Adrenal gland (tissue), 9 donors: ENCODE measurements at regions not wholly inside any gene's neighbourhood (a gene's known extent, or its start where the extent isn't known, plus 50 kb on each side); places are given as distances from the start of the nearest gene placed in this dataset.
A peak's percentile ranks its signal among the peaks of the same experiment; 100 is the strongest.
"Not testable (repeated sequence)": the region's sequence is repeated elsewhere in the genome, so short reads cannot be mapped to it uniquely, and the experiment has no call there.

Experiments used
- DNase-seq, 7 donors: peaks; one replicate each; pipeline ENCODE4 v3.0.0-alpha.2; 2019 to 2020
- H3K27ac ChIP-seq, 5 donors: fragments of 200-600 bp; sonication (generic) in 4 of 5; 1 replicate in 3 of 5; 2 replicates in 2 of 5; pipeline versions ENCODE4 v1.5.1 to v1.8.0; 2016 to 2020; ENCODE audit warnings: mild to moderate bottlenecking in 1 of 5
- H3K27me3 ChIP-seq: fragments of 200-600 bp; 2 replicates; pipeline ENCODE4 v1.8.0; 2021
- H3K36me3 ChIP-seq, 2 donors: fragments of 200-600 bp; replicated peaks in 1 of 2; 1 replicate in 1 of 2; 2 replicates in 1 of 2; pipeline versions ENCODE4 v1.5.1 to v1.8.0; 2018 to 2022
- H3K4me1 ChIP-seq, 2 donors: fragments of 200-600 bp; replicated peaks in 1 of 2; 1 replicate in 1 of 2; 2 replicates in 1 of 2; pipeline versions ENCODE4 v1.5.1 to v1.8.0; 2018 to 2021
- H3K4me3 ChIP-seq, 4 donors: fragments of 200-600 bp; sonication (generic) in 3 of 4; one replicate each; pipeline ENCODE4 v1.5.1; 2016 to 2018
- H3K9me3 ChIP-seq, 3 donors: fragments of 200-600 bp; sonication (generic) in 1 of 3; replicated peaks in 1 of 3; 1 replicate in 2 of 3; 2 replicates in 1 of 3; pipeline versions ENCODE4 v1.5.1 to v1.8.0; 2016 to 2021
- POLR2A ChIP-seq, 2 donors: fragments of 450-650 bp; IDR thresholded peaks; one replicate each; pipeline ENCODE4 v1.6.1; 2017; ENCODE audit warnings: antibody characterized with exemption in 2 of 2, mild to moderate bottlenecking in 2 of 2, moderate library complexity in 1 of 2
- whole genome bisulfite sequencing, 4 donors: extraction: QIAGEN DNeasy Blood & Tissue Kit in 2 of 4; methylation state at CpG; one replicate each; pipeline versions ENCODE4 v1.1.5 to v1.1.7; 2013 to 2017; 5-methylcytosine and 5-hydroxymethylcytosine counted together
- intact Hi-C, 2 donors: fragments of 100-400 bp; cut with DNase I; formaldehyde crosslinking; loops; one replicate each; pipeline versions ENCODE4 v1.14.1 to v1.15.0; 2022 to 2023
- TF ChIP-seq, protein P1 (sequence below), 6 experiments: fragments of 450-650 bp in 4 of 6; fragments of 200-600 bp in 2 of 6; sonication (generic) in 1 of 6; IDR thresholded peaks; 1 replicate in 5 of 6; 2 replicates in 1 of 6; pipeline versions ENCODE4 v1.5.1 to v1.8.0; 2016 to 2021; ENCODE audit warnings: antibody characterized with exemption in 6 of 6, mild to moderate bottlenecking in 2 of 6, moderate library complexity in 1 of 6
- donor health status: healthy with polysubstance abuse.
- donor health status: Bipolar disorder and iron deficiency.
- donor health status: DM: yes; HTN: yes; CAD: no.
- donor health status: DM: no; HTN: no; CAD: no.
- donor health status: DM: no; HTN: no; CAD: no.

- Histone ChIP-seq H3K36me3 (no peaks in the 10 kb centered on the region), H3K27ac (no peak overlapping the region), H3K9me3 (no peaks in the 10 kb centered on the region), H3K27me3 (no peaks in the 10 kb centered on the region), H3K4me1 (no peaks in the 10 kb centered on the region), H3K4me3 (no peak overlapping the region)
- 71 to 82% (median 76%) methylated on average over 5 of the region's 5 CpGs for WGBS, 4 donors
- intact Hi-C loops, result no loop called here
- TF ChIP-seq, protein P1, sequence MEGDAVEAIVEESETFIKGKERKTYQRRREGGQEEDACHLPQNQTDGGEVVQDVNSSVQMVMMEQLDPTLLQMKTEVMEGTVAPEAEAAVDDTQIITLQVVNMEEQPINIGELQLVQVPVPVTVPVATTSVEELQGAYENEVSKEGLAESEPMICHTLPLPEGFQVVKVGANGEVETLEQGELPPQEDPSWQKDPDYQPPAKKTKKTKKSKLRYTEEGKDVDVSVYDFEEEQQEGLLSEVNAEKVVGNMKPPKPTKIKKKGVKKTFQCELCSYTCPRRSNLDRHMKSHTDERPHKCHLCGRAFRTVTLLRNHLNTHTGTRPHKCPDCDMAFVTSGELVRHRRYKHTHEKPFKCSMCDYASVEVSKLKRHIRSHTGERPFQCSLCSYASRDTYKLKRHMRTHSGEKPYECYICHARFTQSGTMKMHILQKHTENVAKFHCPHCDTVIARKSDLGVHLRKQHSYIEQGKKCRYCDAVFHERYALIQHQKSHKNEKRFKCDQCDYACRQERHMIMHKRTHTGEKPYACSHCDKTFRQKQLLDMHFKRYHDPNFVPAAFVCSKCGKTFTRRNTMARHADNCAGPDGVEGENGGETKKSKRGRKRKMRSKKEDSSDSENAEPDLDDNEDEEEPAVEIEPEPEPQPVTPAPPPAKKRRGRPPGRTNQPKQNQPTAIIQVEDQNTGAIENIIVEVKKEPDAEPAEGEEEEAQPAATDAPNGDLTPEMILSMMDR (IDR thresholded peaks at IDR 0.05), result no peak
- TF ChIP-seq POLR2A (IDR thresholded peaks at IDR 0.05), result no peak
- DNase-seq, result no peak
Observed at GRCh38 chr9:86626802-86627201, 272.6 kb upstream of the TUT7 start.

DNA sequence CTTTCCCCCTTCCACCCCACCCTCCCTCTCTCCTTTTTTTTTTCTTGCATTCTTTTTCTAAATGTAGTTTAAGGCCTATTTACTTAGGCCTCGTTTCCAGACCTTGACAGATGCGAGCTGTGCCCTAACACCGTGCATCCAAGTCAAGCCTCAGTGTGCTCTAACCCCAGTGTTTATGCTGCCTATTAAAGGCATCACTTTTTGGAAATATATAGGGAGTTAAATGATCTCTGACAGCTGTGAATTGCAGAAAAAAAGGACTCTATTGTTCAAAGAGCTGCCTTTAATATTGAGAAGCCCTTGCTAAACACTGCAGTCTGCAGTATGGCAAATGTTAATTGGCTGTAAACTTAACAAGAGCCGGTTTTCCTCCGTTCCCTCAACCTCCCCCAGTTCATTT lies 270.4 kb upstream of the TUT7 start:
- WGBS, 4 donors, result 64 to 75% (median 68%) methylated on average over 5 of the region's 5 CpGs
- Histone ChIP-seq H3K36me3 (no peaks in the 10 kb centered on the region), H3K27ac (no peak overlapping the region), H3K9me3 (no peaks in the 10 kb centered on the region), H3K4me1 (no peaks in the 10 kb centered on the region), H3K4me3 (no peak overlapping the region), H3K27me3 (no peaks in the 10 kb centered on the region)
- DNase-seq, result no peak
- TF ChIP-seq, protein P1 (IDR thresholded peaks at IDR 0.05), result no peak
- TF ChIP-seq POLR2A (IDR thresholded peaks at IDR 0.05), result no peak
- intact Hi-C loops, result no loop called here

DNA sequence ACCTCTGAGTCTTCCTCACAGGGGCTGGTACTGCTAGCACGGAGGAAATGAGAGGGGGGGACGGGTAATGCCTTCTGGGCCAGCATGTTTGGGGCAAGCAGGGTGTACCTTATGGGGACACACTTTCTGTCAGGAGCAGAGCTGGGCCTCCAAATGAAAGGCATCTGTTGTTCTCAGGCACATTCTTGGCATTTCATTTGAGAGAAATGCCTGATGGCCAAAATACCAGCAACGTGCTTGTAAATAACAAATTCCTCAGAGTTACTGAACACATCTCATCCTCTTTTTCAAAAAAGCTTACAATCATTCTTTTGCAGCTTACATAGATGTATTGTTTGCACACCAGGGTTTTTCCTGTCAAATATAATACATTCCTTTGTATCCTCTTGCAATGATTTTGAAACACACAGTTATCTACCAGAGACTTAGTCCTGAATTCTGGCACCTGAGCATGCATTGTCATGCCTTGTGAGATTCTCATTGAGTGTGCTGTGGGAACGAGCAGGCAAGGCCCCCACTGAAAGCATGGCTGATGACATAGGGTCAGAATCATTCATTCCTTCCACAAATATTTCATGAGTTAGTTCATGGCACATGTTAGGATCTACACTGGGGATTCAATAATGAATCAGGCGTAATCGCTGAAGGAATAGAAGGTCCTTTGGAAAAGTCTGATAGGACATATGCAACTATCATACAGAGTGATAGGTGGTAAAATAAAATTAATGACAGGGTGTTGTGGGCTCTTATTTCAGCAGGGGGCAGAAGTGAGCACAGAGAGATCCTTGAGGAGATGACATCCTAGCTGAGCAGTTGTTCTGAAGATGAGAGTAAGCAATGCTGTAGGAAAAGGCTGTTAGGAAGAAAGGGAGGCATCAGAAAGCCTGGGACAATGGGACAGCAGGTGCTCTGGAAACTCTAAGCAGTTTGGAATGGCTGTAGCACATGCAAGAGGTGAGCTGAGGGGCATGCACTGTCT lies 260.9 kb upstream of the TUT7 start:
- 69 to 74% (median 71%) methylated on average over 6 of the region's 6 CpGs for WGBS, 4 donors
- DNase-seq, result peak in 4 of 7 donors; percentile 21 to 41 (median 28)

DNA sequence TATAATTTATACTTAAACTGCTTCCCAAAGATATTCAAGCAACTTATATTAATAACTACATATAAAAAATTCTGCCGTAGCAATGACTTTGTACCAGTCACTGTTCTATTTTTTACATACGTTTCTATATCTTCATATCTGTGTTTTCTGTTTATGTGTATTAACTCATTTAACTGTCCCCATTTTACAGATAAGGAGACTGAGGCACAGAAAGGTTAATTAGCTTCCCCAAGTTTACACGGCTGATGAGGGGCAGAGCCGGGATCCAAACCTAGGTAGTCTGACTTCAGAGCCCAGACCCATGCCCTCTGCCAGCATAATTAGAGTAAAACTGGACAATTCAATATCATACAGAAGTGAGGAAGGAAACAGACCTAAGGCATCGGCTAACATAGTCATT lies 259.7 kb upstream of the TUT7 start:
- H3K27me3 ChIP-seq, result no peaks in the 10 kb centered on the region
- WGBS, 4 donors, result 75 to 89% (median 84%) methylated on average over 5 of the region's 5 CpGs
- no peaks in the 10 kb centered on the region for H3K9me3 ChIP-seq
- H3K36me3 ChIP-seq, result no peaks in the 10 kb centered on the region
- DNase-seq, result no peak
- H3K4me1 ChIP-seq, result no peaks in the 10 kb centered on the region
- no peak overlapping the region for H3K27ac ChIP-seq
- intact Hi-C loops, result loop anchor here in 1 of 2 donors (10.0 kb wide), 1 partner anchor 711 kb away; no protein-coding TSS in a partner anchor
- H3K4me3 ChIP-seq, result no peak overlapping the region
- TF ChIP-seq, protein P1 (IDR thresholded peaks at IDR 0.05), result no peak
- TF ChIP-seq POLR2A (IDR thresholded peaks at IDR 0.05), result no peak

More for the DNA sequence above, 260.9 kb upstream of the TUT7 start:
- no peaks in the 10 kb centered on the region for H3K36me3 ChIP-seq
- no peak overlapping the region for H3K4me3 ChIP-seq
- no peaks in the 10 kb centered on the region for H3K4me1 ChIP-seq
- TF ChIP-seq, protein P1 (IDR thresholded peaks at IDR 0.05), result peak in 5 of 6 experiments; percentile 28 to 55 (median 52)
- TF ChIP-seq POLR2A (IDR thresholded peaks at IDR 0.05), result no peak
- no peaks in the 10 kb centered on the region for H3K9me3 ChIP-seq
- intact Hi-C loops, result loop anchor here in 1 of 2 donors (10.0 kb wide), 1 partner anchor 710 kb away; no protein-coding TSS in a partner anchor
- H3K27ac ChIP-seq, result no peak overlapping the region
- no peaks in the 10 kb centered on the region for H3K27me3 ChIP-seq

- H3K4me1 ChIP-seq, H3K36me3 ChIP-seq, H3K9me3 ChIP-seq, H3K4me3 ChIP-seq, H3K27ac ChIP-seq, H3K27me3 ChIP-seq, DNase-seq: not testable (repeated sequence)
- intact Hi-C loops, result loop anchor here in 1 of 2 donors (10.0 kb wide), 1 partner anchor 713 kb away; no protein-coding TSS in a partner anchor
- WGBS, 4 donors, result 60 to 86% (median 86%) methylated on average over 6 to 22 of the region's 27 CpGs
Observed at GRCh38 chr9:86611534-86611933, 257.3 kb upstream of the TUT7 start.
